ENCODE measurements at regions not wholly inside any gene's neighbourhood (a gene's known extent, or its start where the extent isn't known, plus 50 kb on each side); places are given as distances from the start of the nearest gene placed in this dataset.

- no peaks in the 10 kb centered on the region for H3K4me1 ChIP-seq (ENCODE audit: control insufficient read depth, low read depth, low read length)
- H3K27me3 ChIP-seq (ENCODE audit: control insufficient read depth, insufficient read depth, low read length): peaks cover 4% of the 10 kb centered on the region
- H3K36me3 ChIP-seq (ENCODE audit: control insufficient read depth, low read depth, low read length): no peaks in the 10 kb centered on the region
- H3K9ac ChIP-seq (ENCODE audit: low read length): no peak overlapping the region
- no peaks in the 10 kb centered on the region for H3K9me3 ChIP-seq (ENCODE audit: control insufficient read depth, low read depth, low read length)
- no peak overlapping the region for H3K27ac ChIP-seq (ENCODE audit: low read length)
- H3K4me3 ChIP-seq (ENCODE audit: low read length): no peak overlapping the region
These were observed 59.6 kb downstream of the OLIG3 start for GRCh38 chr6:137434640-137435039.

- peaks cover 4% of the 10 kb centered on the region for H3K27me3 ChIP-seq (ENCODE audit: control insufficient read depth, insufficient read depth, low read length)
- no peaks in the 10 kb centered on the region for H3K4me1 ChIP-seq (ENCODE audit: control insufficient read depth, low read depth, low read length)
- H3K9ac ChIP-seq (ENCODE audit: low read length): no peak overlapping the region
- H3K4me3 ChIP-seq (ENCODE audit: low read length): no peak overlapping the region
- no peak overlapping the region for H3K27ac ChIP-seq (ENCODE audit: low read length)
- H3K36me3 ChIP-seq (ENCODE audit: control insufficient read depth, low read depth, low read length): no peaks in the 10 kb centered on the region
- no peaks in the 10 kb centered on the region for H3K9me3 ChIP-seq (ENCODE audit: control insufficient read depth, low read depth, low read length)
These were observed 62.1 kb downstream of the OLIG3 start for GRCh38 chr6:137432054-137432611.

GRCh38 chr6:137430954-137431353 lies 63.2 kb downstream of the OLIG3 start:
- Histone ChIP-seq H3K27me3 (ENCODE audit: control insufficient read depth, insufficient read depth, low read length) (peaks cover 4% of the 10 kb centered on the region), H3K27ac (ENCODE audit: low read length) (no peak overlapping the region), H3K4me1 (ENCODE audit: control insufficient read depth, low read depth, low read length) (no peaks in the 10 kb centered on the region), H3K9me3 (ENCODE audit: control insufficient read depth, low read depth, low read length) (no peaks in the 10 kb centered on the region), H3K36me3 (ENCODE audit: control insufficient read depth, low read depth, low read length) (no peaks in the 10 kb centered on the region), H3K4me3 (ENCODE audit: low read length) (no peak overlapping the region), H3K9ac (ENCODE audit: low read length) (no peak overlapping the region)

- Histone ChIP-seq H3K4me3 (ENCODE audit: low read length) (no peak overlapping the region), H3K9me3 (ENCODE audit: control insufficient read depth, low read depth, low read length) (no peaks in the 10 kb centered on the region), H3K9ac (ENCODE audit: low read length) (no peak overlapping the region), H3K4me1 (ENCODE audit: control insufficient read depth, low read depth, low read length) (peaks cover 27% of the 10 kb centered on the region), H3K27me3 (ENCODE audit: control insufficient read depth, insufficient read depth, low read length) (peaks cover 4% of the 10 kb centered on the region), H3K27ac (ENCODE audit: low read length) (no peak overlapping the region), H3K36me3 (ENCODE audit: control insufficient read depth, low read depth, low read length) (no peaks in the 10 kb centered on the region)
These were observed 66.4 kb downstream of the OLIG3 start for GRCh38 chr6:137427656-137428290.

GRCh38 chr6:137426007-137426689 lies 68.0 kb downstream of the OLIG3 start:
- Histone ChIP-seq H3K27ac (ENCODE audit: low read length) (no peak overlapping the region), H3K4me1 (ENCODE audit: control insufficient read depth, low read depth, low read length) (peaks cover 27% of the 10 kb centered on the region), H3K36me3 (ENCODE audit: control insufficient read depth, low read depth, low read length) (no peaks in the 10 kb centered on the region), H3K27me3 (ENCODE audit: control insufficient read depth, insufficient read depth, low read length) (no peaks in the 10 kb centered on the region), H3K4me3 (ENCODE audit: low read length) (no peak overlapping the region), H3K9me3 (ENCODE audit: control insufficient read depth, low read depth, low read length) (no peaks in the 10 kb centered on the region), H3K9ac (ENCODE audit: low read length) (no peak overlapping the region)

GRCh38 chr6:137424251-137424650 lies 69.9 kb downstream of the OLIG3 start:
- H3K9me3 ChIP-seq (ENCODE audit: control insufficient read depth, low read depth, low read length): no peaks in the 10 kb centered on the region
- no peaks in the 10 kb centered on the region for H3K36me3 ChIP-seq (ENCODE audit: control insufficient read depth, low read depth, low read length)
- H3K4me3 ChIP-seq (ENCODE audit: low read length): peak overlapping the region; percentile 40
- peak overlapping the region; percentile 73 for H3K27ac ChIP-seq (ENCODE audit: low read length)
- no peaks in the 10 kb centered on the region for H3K27me3 ChIP-seq (ENCODE audit: control insufficient read depth, insufficient read depth, low read length)
- peaks cover 27% of the 10 kb centered on the region for H3K4me1 ChIP-seq (ENCODE audit: control insufficient read depth, low read depth, low read length)
- peak overlapping the region; percentile 50 for H3K9ac ChIP-seq (ENCODE audit: low read length)

GRCh38 chr6:137423451-137424168 lies 70.6 kb downstream of the OLIG3 start:
- Histone ChIP-seq H3K4me1 (ENCODE audit: control insufficient read depth, low read depth, low read length) (peaks cover 27% of the 10 kb centered on the region), H3K27ac (ENCODE audit: low read length) (peak overlapping the region; percentile 73), H3K4me3 (ENCODE audit: low read length) (peak overlapping the region; percentile 40), H3K9me3 (ENCODE audit: control insufficient read depth, low read depth, low read length) (no peaks in the 10 kb centered on the region), H3K9ac (ENCODE audit: low read length) (peak overlapping the region; percentile 50), H3K27me3 (ENCODE audit: control insufficient read depth, insufficient read depth, low read length) (peaks cover under 1% of the 10 kb centered on the region), H3K36me3 (ENCODE audit: control insufficient read depth, low read depth, low read length) (no peaks in the 10 kb centered on the region)

GRCh38 chr6:137417396-137417795 lies 76.8 kb downstream of the OLIG3 start:
- Histone ChIP-seq H3K27me3 (ENCODE audit: control insufficient read depth, insufficient read depth, low read length) (peaks cover 16% of the 10 kb centered on the region), H3K4me3 (ENCODE audit: low read length) (no peak overlapping the region), H3K9me3 (ENCODE audit: control insufficient read depth, low read depth, low read length) (no peaks in the 10 kb centered on the region), H3K27ac (ENCODE audit: low read length) (no peak overlapping the region), H3K36me3 (ENCODE audit: control insufficient read depth, low read depth, low read length) (no peaks in the 10 kb centered on the region), H3K4me1 (ENCODE audit: control insufficient read depth, low read depth, low read length) (peaks cover 35% of the 10 kb centered on the region), H3K9ac (ENCODE audit: low read length) (no peak overlapping the region)

- peaks cover 35% of the 10 kb centered on the region for H3K4me1 ChIP-seq (ENCODE audit: control insufficient read depth, low read depth, low read length)
- H3K27ac ChIP-seq (ENCODE audit: low read length): no peak overlapping the region
- no peaks in the 10 kb centered on the region for H3K9me3 ChIP-seq (ENCODE audit: control insufficient read depth, low read depth, low read length)
- H3K9ac ChIP-seq (ENCODE audit: low read length): no peak overlapping the region
- peaks cover 16% of the 10 kb centered on the region for H3K27me3 ChIP-seq (ENCODE audit: control insufficient read depth, insufficient read depth, low read length)
- no peak overlapping the region for H3K4me3 ChIP-seq (ENCODE audit: low read length)
- H3K36me3 ChIP-seq (ENCODE audit: control insufficient read depth, low read depth, low read length): no peaks in the 10 kb centered on the region
These were observed 77.7 kb downstream of the OLIG3 start for GRCh38 chr6:137416376-137417109.

GRCh38 chr6:137415834-137416190 lies 78.4 kb downstream of the OLIG3 start:
- peaks cover 16% of the 10 kb centered on the region for H3K27me3 ChIP-seq (ENCODE audit: control insufficient read depth, insufficient read depth, low read length)
- H3K9ac ChIP-seq (ENCODE audit: low read length): no peak overlapping the region
- H3K9me3 ChIP-seq (ENCODE audit: control insufficient read depth, low read depth, low read length): no peaks in the 10 kb centered on the region
- peak overlapping the region; percentile 41 for H3K4me3 ChIP-seq (ENCODE audit: low read length)
- no peak overlapping the region for H3K27ac ChIP-seq (ENCODE audit: low read length)
- peaks cover 35% of the 10 kb centered on the region for H3K4me1 ChIP-seq (ENCODE audit: control insufficient read depth, low read depth, low read length)
- no peaks in the 10 kb centered on the region for H3K36me3 ChIP-seq (ENCODE audit: control insufficient read depth, low read depth, low read length)
